ENCODE measurements at regions not wholly inside any gene's neighbourhood (a gene's known extent, or its start where the extent isn't known, plus 50 kb on each side); places are given as distances from the start of the nearest gene placed in this dataset.

- no peaks in the 10 kb centered on the region for H3K9me3 ChIP-seq (ENCODE audit: control insufficient read depth, insufficient read depth, low read length)
- peaks cover 23% of the 10 kb centered on the region; the same call in 1 of the 2 replicates for H3K4me1 ChIP-seq (ENCODE audit: insufficient read depth, low read length)
- H3K36me3 ChIP-seq (ENCODE audit: insufficient read depth, low read length) = no peaks in the 10 kb centered on the region
- H3K9ac ChIP-seq (ENCODE audit: low read depth, low read length) = no peak overlapping the region
These were observed 115.9 kb upstream of the LPP start for GRCh38 chr3:188037965-188038581.

- no peak overlapping the region for H3K9ac ChIP-seq (ENCODE audit: low read depth, low read length)
- no peaks in the 10 kb centered on the region for H3K36me3 ChIP-seq (ENCODE audit: insufficient read depth, low read length)
- H3K9me3 ChIP-seq (ENCODE audit: control insufficient read depth, insufficient read depth, low read length) = no peaks in the 10 kb centered on the region
- H3K4me1 ChIP-seq (ENCODE audit: insufficient read depth, low read length) = peaks cover 23% of the 10 kb centered on the region; the same call in 1 of the 2 replicates
These were observed 112.8 kb upstream of the LPP start for GRCh38 chr3:188041193-188041592.

GRCh38 chr3:188041895-188042294, 112.1 kb upstream of the LPP start:
- H3K9me3 ChIP-seq (ENCODE audit: control insufficient read depth, insufficient read depth, low read length) = no peaks in the 10 kb centered on the region
- H3K4me1 ChIP-seq (ENCODE audit: insufficient read depth, low read length) = peaks cover 16% of the 10 kb centered on the region; the same call in 1 of the 2 replicates
- no peaks in the 10 kb centered on the region for H3K36me3 ChIP-seq (ENCODE audit: insufficient read depth, low read length)
- no peak overlapping the region for H3K9ac ChIP-seq (ENCODE audit: low read depth, low read length)

GRCh38 chr3:188042466-188042865, 111.5 kb upstream of the LPP start:
- no peak overlapping the region for H3K9ac ChIP-seq (ENCODE audit: low read depth, low read length)
- H3K4me1 ChIP-seq (ENCODE audit: insufficient read depth, low read length) = peaks cover 10% of the 10 kb centered on the region; the same call in 1 of the 2 replicates
- no peaks in the 10 kb centered on the region for H3K9me3 ChIP-seq (ENCODE audit: control insufficient read depth, insufficient read depth, low read length)
- no peaks in the 10 kb centered on the region for H3K36me3 ChIP-seq (ENCODE audit: insufficient read depth, low read length)

- Histone ChIP-seq H3K9me3 (ENCODE audit: control insufficient read depth, insufficient read depth, low read length) (no peaks in the 10 kb centered on the region), H3K9ac (ENCODE audit: low read depth, low read length) (no peak overlapping the region), H3K36me3 (ENCODE audit: insufficient read depth, low read length) (no peaks in the 10 kb centered on the region), H3K4me1 (ENCODE audit: insufficient read depth, low read length) (peaks cover 6% of the 10 kb centered on the region; the same call in 1 of the 2 replicates)
These were observed 110.1 kb upstream of the LPP start for GRCh38 chr3:188043891-188044290.

- no peaks in the 10 kb centered on the region for H3K36me3 ChIP-seq (ENCODE audit: insufficient read depth, low read length)
- peaks cover 6% of the 10 kb centered on the region; the same call in 1 of the 2 replicates for H3K4me1 ChIP-seq (ENCODE audit: insufficient read depth, low read length)
- H3K9me3 ChIP-seq (ENCODE audit: control insufficient read depth, insufficient read depth, low read length) = no peaks in the 10 kb centered on the region
- H3K9ac ChIP-seq (ENCODE audit: low read depth, low read length) = no peak overlapping the region
These were observed 107.3 kb upstream of the LPP start for GRCh38 chr3:188046561-188047211.

GRCh38 chr3:188047536-188047935, 106.4 kb upstream of the LPP start:
- Histone ChIP-seq H3K9me3 (ENCODE audit: control insufficient read depth, insufficient read depth, low read length) (no peaks in the 10 kb centered on the region), H3K36me3 (ENCODE audit: insufficient read depth, low read length) (no peaks in the 10 kb centered on the region), H3K4me1 (ENCODE audit: insufficient read depth, low read length) (no peaks in the 10 kb centered on the region; the same call in 1 of the 2 replicates), H3K9ac (ENCODE audit: low read depth, low read length) (no peak overlapping the region)

GRCh38 chr3:188049606-188050530, 104.1 kb upstream of the LPP start:
- H3K9me3 ChIP-seq (ENCODE audit: control insufficient read depth, insufficient read depth, low read length) = no peaks in the 10 kb centered on the region
- peaks cover 10% of the 10 kb centered on the region for H3K4me1 ChIP-seq (ENCODE audit: insufficient read depth, low read length)
- no peak overlapping the region for H3K9ac ChIP-seq (ENCODE audit: low read depth, low read length)
- H3K36me3 ChIP-seq (ENCODE audit: insufficient read depth, low read length) = no peaks in the 10 kb centered on the region

GRCh38 chr3:188051801-188052168, 102.2 kb upstream of the LPP start:
- Histone ChIP-seq H3K4me1 (ENCODE audit: insufficient read depth, low read length) (peaks cover 10% of the 10 kb centered on the region), H3K9me3 (ENCODE audit: control insufficient read depth, insufficient read depth, low read length) (no peaks in the 10 kb centered on the region), H3K9ac (ENCODE audit: low read depth, low read length) (no peak overlapping the region; the same call in 1 of the 2 replicates)

GRCh38 chr3:188052169-188053035, 101.6 kb upstream of the LPP start:
- Histone ChIP-seq H3K9me3 (ENCODE audit: control insufficient read depth, insufficient read depth, low read length) (no peaks in the 10 kb centered on the region), H3K4me1 (ENCODE audit: insufficient read depth, low read length) (peaks cover 10% of the 10 kb centered on the region), H3K9ac (ENCODE audit: low read depth, low read length) (peak overlapping the region; percentile 24; the same call in 1 of the 2 replicates), H3K36me3 (ENCODE audit: insufficient read depth, low read length) (no peaks in the 10 kb centered on the region)

More at GRCh38 chr3:188051801-188052168, 102.2 kb upstream of the LPP start:
- no peaks in the 10 kb centered on the region for H3K36me3 ChIP-seq (ENCODE audit: insufficient read depth, low read length)

- Histone ChIP-seq H3K9me3 (ENCODE audit: control insufficient read depth, insufficient read depth, low read length) (no peaks in the 10 kb centered on the region), H3K4me1 (ENCODE audit: insufficient read depth, low read length) (peaks cover 10% of the 10 kb centered on the region), H3K9ac (ENCODE audit: low read depth, low read length) (no peak overlapping the region; the same call in 1 of the 2 replicates), H3K36me3 (ENCODE audit: insufficient read depth, low read length) (no peaks in the 10 kb centered on the region)
These were observed 101.0 kb upstream of the LPP start for GRCh38 chr3:188053036-188053340.

- Histone ChIP-seq H3K4me1 (ENCODE audit: insufficient read depth, low read length) (peaks cover 10% of the 10 kb centered on the region), H3K9me3 (ENCODE audit: control insufficient read depth, insufficient read depth, low read length) (no peaks in the 10 kb centered on the region), H3K36me3 (ENCODE audit: insufficient read depth, low read length) (no peaks in the 10 kb centered on the region), H3K9ac (ENCODE audit: low read depth, low read length) (no peak overlapping the region)
These were observed 100.1 kb upstream of the LPP start for GRCh38 chr3:188053710-188054380.

- Histone ChIP-seq H3K9me3 (ENCODE audit: control insufficient read depth, insufficient read depth, low read length) (no peaks in the 10 kb centered on the region), H3K36me3 (ENCODE audit: insufficient read depth, low read length) (no peaks in the 10 kb centered on the region), H3K9ac (ENCODE audit: low read depth, low read length) (no peak overlapping the region), H3K4me1 (ENCODE audit: insufficient read depth, low read length) (peaks cover 10% of the 10 kb centered on the region)
These were observed 99.4 kb upstream of the LPP start for GRCh38 chr3:188054541-188054940.

Data from ES-I3 (cell line).